SK-N-SH treated with all-trans-retinoic acid at 6 μM for 48 hours (cell line): ENCODE measurements at regions not wholly inside any gene's neighbourhood (a gene's known extent, or its start where the extent isn't known, plus 50 kb on each side); places are given as distances from the start of the nearest gene placed in this dataset.

Experiments used
- ATAC-seq: fragments of 200-7000 bp; cut with Tn5 transposase; 3 replicates; pipeline ENCODE4 v1.9.1; 2020; ENCODE audit warnings: mild to moderate bottlenecking, moderate library complexity
- ARNTL ChIP-seq: fragments of 450-650 bp; formaldehyde crosslinking; IDR thresholded peaks from 2 replicates; pipeline ENCODE4 v1.5.0; 2020; ENCODE audit warnings: low read depth, mild to moderate bottlenecking, moderate library complexity, borderline replicate concordance
- BACH2 ChIP-seq: fragments of 250-450 bp; sonication (Bioruptor Pico); IDR thresholded peaks from 2 replicates; pipeline ENCODE4 v1.9.0; 2021; ENCODE audit warnings: mild to moderate bottlenecking, borderline replicate concordance
- CSDC2 ChIP-seq: fragments of 250-450 bp; sonication (Bioruptor Pico); IDR thresholded peaks from 2 replicates; pipeline ENCODE4 v1.5.0; 2020; ENCODE audit warnings: mild to moderate bottlenecking, moderate library complexity
- ESRRG ChIP-seq: fragments of 250-450 bp; sonication (Bioruptor Pico); IDR thresholded peaks from 2 replicates; pipeline ENCODE4 v1.6.1; 2021; ENCODE audit warnings: mild to moderate bottlenecking
- GLIS3 ChIP-seq: fragments of 250-450 bp; sonication (Bioruptor Pico); IDR thresholded peaks from 2 replicates; pipeline ENCODE4 v1.5.0; 2020; ENCODE audit warnings: mild to moderate bottlenecking, moderate library complexity
- ISL1 ChIP-seq: fragments of 250-450 bp; sonication (Bioruptor Pico); IDR thresholded peaks from 2 replicates; pipeline ENCODE4 v2.1.2; 2022; ENCODE audit warnings: mild to moderate bottlenecking, moderate library complexity
- OSR1 ChIP-seq: fragments of 250-450 bp; sonication (Bioruptor Pico); IDR thresholded peaks from 2 replicates; pipeline ENCODE4 v1.8.0; 2022; ENCODE audit warnings: moderate library complexity, mild to moderate bottlenecking, inconsistent platforms
- PPARA ChIP-seq: fragments of 250-450 bp; sonication (Bioruptor Pico); IDR thresholded peaks from 2 replicates; pipeline ENCODE4 v1.5.0; 2020; ENCODE audit warnings: mild to moderate bottlenecking, borderline replicate concordance
- RARB ChIP-seq: fragments of 250-450 bp; sonication (Bioruptor Pico); IDR thresholded peaks from 2 replicates; pipeline ENCODE4 v1.8.0; 2021; ENCODE audit warnings: mild to moderate bottlenecking, moderate library complexity
- SNAI2 ChIP-seq: fragments of 250-450 bp; sonication (Bioruptor Pico); IDR thresholded peaks from 2 replicates; pipeline ENCODE4 v1.5.0; 2020; ENCODE audit warnings: mild to moderate bottlenecking, moderate library complexity
- TCF4 ChIP-seq: fragments of 250-450 bp; sonication (Bioruptor Pico); IDR thresholded peaks from 2 replicates; pipeline ENCODE4 v1.8.0; 2021; ENCODE audit warnings: mild to moderate bottlenecking, moderate library complexity, borderline replicate concordance
- TOX ChIP-seq: fragments of 250-450 bp; sonication (Bioruptor Pico); IDR thresholded peaks from 2 replicates; pipeline ENCODE4 v1.8.0; 2021; ENCODE audit warnings: mild to moderate bottlenecking, moderate library complexity, borderline replicate concordance
- ZC3H10 ChIP-seq: fragments of 250-450 bp; sonication (Bioruptor Pico); IDR thresholded peaks from 2 replicates; pipeline ENCODE4 v1.5.1; 2021; ENCODE audit warnings: mild to moderate bottlenecking, moderate library complexity
- ZFP3 ChIP-seq: fragments of 250-450 bp; sonication (Bioruptor Pico); IDR thresholded peaks from 2 replicates; pipeline ENCODE4 v1.5.0; 2020; ENCODE audit warnings: mild to moderate bottlenecking, moderate library complexity
- ZFP30 ChIP-seq: fragments of 450-650 bp; formaldehyde crosslinking; IDR thresholded peaks from 2 replicates; pipeline ENCODE4 v1.5.0; 2022; ENCODE audit warnings: mild to moderate bottlenecking, moderate library complexity
- ZNF565 ChIP-seq: fragments of 450-650 bp; formaldehyde crosslinking; conservative IDR thresholded peaks from 2 replicates; pipeline ENCODE4 v1.5.0; 2020; ENCODE audit warnings: low read depth, mild to moderate bottlenecking, moderate library complexity
- ZNF70 ChIP-seq: fragments of 450-650 bp; formaldehyde crosslinking; IDR thresholded peaks from 2 replicates; pipeline ENCODE4 v1.5.0; 2020; ENCODE audit warnings: mild to moderate bottlenecking, moderate library complexity
- ZNF8 ChIP-seq: fragments of 450-650 bp; formaldehyde crosslinking; IDR thresholded peaks from 2 replicates; pipeline ENCODE4 v1.5.0; 2020; ENCODE audit warnings: mild to moderate bottlenecking, moderate library complexity
- TF ChIP-seq, protein P1 (sequence below): fragments of 250-450 bp; sonication (Bioruptor Pico); IDR thresholded peaks from 2 replicates; pipeline ENCODE4 v1.8.0; 2020; ENCODE audit warnings: mild to moderate bottlenecking, moderate library complexity, borderline replicate concordance
- TF ChIP-seq, protein P2 (sequence below): fragments of 250-450 bp; sonication (Bioruptor Pico); IDR thresholded peaks from 2 replicates; pipeline ENCODE4 v1.8.0; 2021; ENCODE audit warnings: low read depth, mild to moderate bottlenecking, moderate library complexity, borderline replicate concordance
- TF ChIP-seq, protein P3 (sequence below): fragments of 250-450 bp; sonication (Bioruptor Pico); IDR thresholded peaks from 2 replicates; pipeline ENCODE4 v1.5.1; 2020; ENCODE audit warnings: low read depth, mild to moderate bottlenecking, moderate library complexity
- TF ChIP-seq, protein P4 (sequence below): fragments of 250-450 bp; sonication (Bioruptor Pico); IDR thresholded peaks from 2 replicates; pipeline ENCODE4 v1.5.1; 2021; ENCODE audit warnings: mild to moderate bottlenecking, moderate library complexity

DNA sequence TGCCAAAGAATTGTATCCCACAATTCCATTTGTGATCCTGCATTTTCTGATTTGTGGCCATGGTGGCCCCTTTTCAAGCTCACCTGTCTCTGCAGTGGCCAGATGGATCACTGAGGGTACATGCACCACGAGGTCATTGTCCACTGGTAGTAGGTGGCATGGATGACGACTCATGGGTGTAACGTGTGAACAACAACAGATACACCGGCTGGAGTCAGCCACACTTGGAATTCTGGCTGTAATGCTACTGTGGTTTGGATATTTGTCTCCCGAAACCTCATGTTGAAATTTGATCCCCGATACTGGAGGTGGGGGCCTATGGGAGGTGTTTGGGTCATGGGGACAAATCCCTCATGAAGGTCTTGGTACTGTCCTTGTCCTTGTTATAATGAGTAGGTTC lies 102.2 kb upstream of the TAF1B start:
- no peak for TF ChIP-seq SNAI2
- TF ChIP-seq ARNTL (CRISPR knock-in tag), result no peak
- TF ChIP-seq CSDC2 (CRISPR knock-in tag), result no peak
- TF ChIP-seq, protein P1, sequence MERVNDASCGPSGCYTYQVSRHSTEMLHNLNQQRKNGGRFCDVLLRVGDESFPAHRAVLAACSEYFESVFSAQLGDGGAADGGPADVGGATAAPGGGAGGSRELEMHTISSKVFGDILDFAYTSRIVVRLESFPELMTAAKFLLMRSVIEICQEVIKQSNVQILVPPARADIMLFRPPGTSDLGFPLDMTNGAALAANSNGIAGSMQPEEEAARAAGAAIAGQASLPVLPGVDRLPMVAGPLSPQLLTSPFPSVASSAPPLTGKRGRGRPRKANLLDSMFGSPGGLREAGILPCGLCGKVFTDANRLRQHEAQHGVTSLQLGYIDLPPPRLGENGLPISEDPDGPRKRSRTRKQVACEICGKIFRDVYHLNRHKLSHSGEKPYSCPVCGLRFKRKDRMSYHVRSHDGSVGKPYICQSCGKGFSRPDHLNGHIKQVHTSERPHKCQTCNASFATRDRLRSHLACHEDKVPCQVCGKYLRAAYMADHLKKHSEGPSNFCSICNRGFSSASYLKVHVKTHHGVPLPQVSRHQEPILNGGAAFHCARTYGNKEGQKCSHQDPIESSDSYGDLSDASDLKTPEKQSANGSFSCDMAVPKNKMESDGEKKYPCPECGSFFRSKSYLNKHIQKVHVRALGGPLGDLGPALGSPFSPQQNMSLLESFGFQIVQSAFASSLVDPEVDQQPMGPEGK (CRISPR knock-in tag), result no peak
- TF ChIP-seq, protein P2, sequence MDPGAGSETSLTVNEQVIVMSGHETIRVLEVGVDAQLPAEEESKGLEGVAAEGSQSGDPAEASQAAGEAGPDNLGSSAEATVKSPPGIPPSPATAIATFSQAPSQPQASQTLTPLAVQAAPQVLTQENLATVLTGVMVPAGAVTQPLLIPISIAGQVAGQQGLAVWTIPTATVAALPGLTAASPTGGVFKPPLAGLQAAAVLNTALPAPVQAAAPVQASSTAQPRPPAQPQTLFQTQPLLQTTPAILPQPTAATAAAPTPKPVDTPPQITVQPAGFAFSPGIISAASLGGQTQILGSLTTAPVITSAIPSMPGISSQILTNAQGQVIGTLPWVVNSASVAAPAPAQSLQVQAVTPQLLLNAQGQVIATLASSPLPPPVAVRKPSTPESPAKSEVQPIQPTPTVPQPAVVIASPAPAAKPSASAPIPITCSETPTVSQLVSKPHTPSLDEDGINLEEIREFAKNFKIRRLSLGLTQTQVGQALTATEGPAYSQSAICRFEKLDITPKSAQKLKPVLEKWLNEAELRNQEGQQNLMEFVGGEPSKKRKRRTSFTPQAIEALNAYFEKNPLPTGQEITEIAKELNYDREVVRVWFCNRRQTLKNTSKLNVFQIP, result no peak
- TF ChIP-seq ZFP30 (CRISPR knock-in tag), result no peak
- no peak for TF ChIP-seq GLIS3 (CRISPR knock-in tag)
- TF ChIP-seq ESRRG, result no peak
- TF ChIP-seq ZNF70 (CRISPR knock-in tag), result no peak
- TF ChIP-seq, protein P3, sequence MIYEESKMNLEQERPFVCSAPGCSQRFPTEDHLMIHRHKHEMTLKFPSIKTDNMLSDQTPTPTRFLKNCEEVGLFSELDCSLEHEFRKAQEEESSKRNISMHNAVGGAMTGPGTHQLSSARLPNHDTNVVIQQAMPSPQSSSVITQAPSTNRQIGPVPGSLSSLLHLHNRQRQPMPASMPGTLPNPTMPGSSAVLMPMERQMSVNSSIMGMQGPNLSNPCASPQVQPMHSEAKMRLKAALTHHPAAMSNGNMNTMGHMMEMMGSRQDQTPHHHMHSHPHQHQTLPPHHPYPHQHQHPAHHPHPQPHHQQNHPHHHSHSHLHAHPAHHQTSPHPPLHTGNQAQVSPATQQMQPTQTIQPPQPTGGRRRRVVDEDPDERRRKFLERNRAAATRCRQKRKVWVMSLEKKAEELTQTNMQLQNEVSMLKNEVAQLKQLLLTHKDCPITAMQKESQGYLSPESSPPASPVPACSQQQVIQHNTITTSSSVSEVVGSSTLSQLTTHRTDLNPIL (CRISPR knock-in tag), result no peak
- TF ChIP-seq ZFP3 (CRISPR knock-in tag), result no peak
- no peak for TF ChIP-seq ZNF8
- TF ChIP-seq ZC3H10 (CRISPR knock-in tag), result no peak
- TF ChIP-seq, protein P4, sequence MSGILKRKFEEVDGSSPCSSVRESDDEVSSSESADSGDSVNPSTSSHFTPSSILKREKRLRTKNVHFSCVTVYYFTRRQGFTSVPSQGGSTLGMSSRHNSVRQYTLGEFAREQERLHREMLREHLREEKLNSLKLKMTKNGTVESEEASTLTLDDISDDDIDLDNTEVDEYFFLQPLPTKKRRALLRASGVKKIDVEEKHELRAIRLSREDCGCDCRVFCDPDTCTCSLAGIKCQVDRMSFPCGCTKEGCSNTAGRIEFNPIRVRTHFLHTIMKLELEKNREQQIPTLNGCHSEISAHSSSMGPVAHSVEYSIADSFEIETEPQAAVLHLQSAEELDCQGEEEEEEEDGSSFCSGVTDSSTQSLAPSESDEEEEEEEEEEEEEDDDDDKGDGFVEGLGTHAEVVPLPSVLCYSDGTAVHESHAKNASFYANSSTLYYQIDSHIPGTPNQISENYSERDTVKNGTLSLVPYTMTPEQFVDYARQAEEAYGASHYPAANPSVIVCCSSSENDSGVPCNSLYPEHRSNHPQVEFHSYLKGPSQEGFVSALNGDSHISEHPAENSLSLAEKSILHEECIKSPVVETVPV (CRISPR knock-in tag), result no peak
- TF ChIP-seq TOX, result no peak
- no peak for TF ChIP-seq BACH2
- no peak for TF ChIP-seq ISL1 (CRISPR knock-in tag)
- TF ChIP-seq ZNF565 (CRISPR knock-in tag), result no peak
- TF ChIP-seq OSR1 (CRISPR knock-in tag), result no peak
- TF ChIP-seq, all 23 proteins: peak for 0
- no peak for ATAC-seq

DNA sequence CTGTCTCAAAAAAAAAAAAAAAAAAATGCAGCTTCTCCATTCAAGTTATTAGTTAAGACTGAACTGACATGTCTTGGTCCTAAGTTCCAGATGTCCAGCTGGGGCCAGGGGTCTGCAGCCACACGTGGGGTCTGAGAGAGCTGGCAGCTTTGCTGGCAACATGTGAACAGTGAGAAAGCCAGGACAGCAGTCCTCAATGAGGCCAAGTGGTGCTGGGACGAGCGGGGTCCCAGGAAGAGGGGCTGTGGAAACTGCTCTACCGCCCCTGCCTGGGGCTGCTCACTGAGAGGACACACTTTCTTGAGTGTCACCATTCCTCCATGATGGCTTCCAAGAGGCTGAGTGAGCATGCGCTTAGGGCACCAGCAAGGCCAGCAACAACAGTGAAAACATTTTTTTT lies 100.7 kb upstream of the TAF1B start:
- no peak for TF ChIP-seq ZNF565 (CRISPR knock-in tag)
- no peak for TF ChIP-seq ZNF8
- TF ChIP-seq RARB (CRISPR knock-in tag), result no peak
- TF ChIP-seq, protein P1 (CRISPR knock-in tag), result no peak
- TF ChIP-seq, protein P2, result no peak
- TF ChIP-seq ZFP30 (CRISPR knock-in tag), result no peak
- no peak for TF ChIP-seq OSR1 (CRISPR knock-in tag)
- TF ChIP-seq, protein P4 (CRISPR knock-in tag), result no peak
- no peak for TF ChIP-seq CSDC2 (CRISPR knock-in tag)
- TF ChIP-seq ZC3H10 (CRISPR knock-in tag), result no peak
- TF ChIP-seq GLIS3 (CRISPR knock-in tag), result no peak
- no peak for TF ChIP-seq ZNF70 (CRISPR knock-in tag)
- no peak for TF ChIP-seq TCF4 (CRISPR knock-in tag)
- TF ChIP-seq SNAI2, result no peak
- TF ChIP-seq ESRRG, result no peak
- TF ChIP-seq, protein P3 (CRISPR knock-in tag), result no peak
- TF ChIP-seq BACH2, result no peak
- no peak for TF ChIP-seq TOX
- TF ChIP-seq PPARA (CRISPR knock-in tag), result no peak
- TF ChIP-seq ISL1 (CRISPR knock-in tag), result no peak
- ATAC-seq, result no peak
